ENCODE measurements at regions not wholly inside any gene's neighbourhood (a gene's known extent, or its start where the extent isn't known, plus 50 kb on each side); places are given as distances from the start of the nearest gene placed in this dataset.

DNA sequence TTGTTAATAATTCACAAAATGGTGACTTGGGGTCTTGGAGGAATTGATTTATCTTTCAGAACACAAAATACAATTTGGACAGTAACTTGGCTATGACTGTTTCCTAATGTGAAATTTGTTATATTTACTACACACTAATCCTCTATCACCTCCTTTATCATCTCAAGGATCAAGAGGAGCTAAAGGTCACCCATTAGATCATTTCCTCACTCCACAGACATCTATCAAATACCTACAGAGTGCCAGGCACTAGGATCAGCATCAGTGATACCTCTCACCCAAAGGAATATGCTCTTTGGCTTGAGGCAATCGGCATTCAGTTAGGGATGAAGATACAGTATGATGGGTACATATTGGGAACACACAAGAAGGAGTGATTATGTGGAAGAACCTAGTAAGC lies 132.1 kb downstream of the INHBA start:
- Histone ChIP-seq H3K27me3 (no peaks in the 10 kb centered on the region), H3K27ac (no peak overlapping the region), H3K36me3 (replicated peaks in 1 of 2) (no peaks in the 10 kb centered on the region), H3K4me1 (replicated peaks in 1 of 2) (no peaks in the 10 kb centered on the region), H3K9me3 (replicated peaks in 1 of 3) (no peaks in the 10 kb centered on the region), H3K4me3 (no peak overlapping the region)
- 73 to 94% (median 84%) methylated on average over 1 of the region's 1 CpG for WGBS, 4 donors
- intact Hi-C loops (cut with DNase I) = no loop called here
- no peak for TF ChIP-seq POLR2A (IDR thresholded peaks at IDR 0.05)
- TF ChIP-seq, protein P1, sequence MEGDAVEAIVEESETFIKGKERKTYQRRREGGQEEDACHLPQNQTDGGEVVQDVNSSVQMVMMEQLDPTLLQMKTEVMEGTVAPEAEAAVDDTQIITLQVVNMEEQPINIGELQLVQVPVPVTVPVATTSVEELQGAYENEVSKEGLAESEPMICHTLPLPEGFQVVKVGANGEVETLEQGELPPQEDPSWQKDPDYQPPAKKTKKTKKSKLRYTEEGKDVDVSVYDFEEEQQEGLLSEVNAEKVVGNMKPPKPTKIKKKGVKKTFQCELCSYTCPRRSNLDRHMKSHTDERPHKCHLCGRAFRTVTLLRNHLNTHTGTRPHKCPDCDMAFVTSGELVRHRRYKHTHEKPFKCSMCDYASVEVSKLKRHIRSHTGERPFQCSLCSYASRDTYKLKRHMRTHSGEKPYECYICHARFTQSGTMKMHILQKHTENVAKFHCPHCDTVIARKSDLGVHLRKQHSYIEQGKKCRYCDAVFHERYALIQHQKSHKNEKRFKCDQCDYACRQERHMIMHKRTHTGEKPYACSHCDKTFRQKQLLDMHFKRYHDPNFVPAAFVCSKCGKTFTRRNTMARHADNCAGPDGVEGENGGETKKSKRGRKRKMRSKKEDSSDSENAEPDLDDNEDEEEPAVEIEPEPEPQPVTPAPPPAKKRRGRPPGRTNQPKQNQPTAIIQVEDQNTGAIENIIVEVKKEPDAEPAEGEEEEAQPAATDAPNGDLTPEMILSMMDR (IDR thresholded peaks at IDR 0.05) = no peak
- DNase-seq = no peak

DNA sequence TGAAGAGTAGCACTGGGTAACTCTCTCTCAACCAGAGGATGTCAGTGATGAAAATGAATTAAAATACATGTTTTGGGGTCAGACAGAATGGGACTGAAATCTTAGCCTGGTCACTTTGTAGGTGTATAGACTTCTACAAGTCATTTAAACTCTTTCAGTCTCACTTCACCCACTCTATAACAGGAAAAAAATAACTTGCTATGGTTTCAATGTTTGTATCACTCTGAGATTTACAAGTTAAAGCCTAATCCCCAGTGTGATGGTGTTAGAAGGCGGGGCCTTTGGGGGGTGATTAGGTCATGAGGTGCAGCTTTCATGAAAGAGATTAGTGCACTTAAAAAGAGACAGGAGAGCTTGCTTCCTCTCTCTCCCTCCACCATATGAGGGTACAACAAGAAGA lies 134.8 kb downstream of the INHBA start:
- WGBS, 4 donors = 78 to 86% (median 82%) methylated on average over 1 of the region's 1 CpG
- no peaks in the 10 kb centered on the region for H3K27me3 ChIP-seq
- H3K36me3 ChIP-seq (replicated peaks in 1 of 2) = no peaks in the 10 kb centered on the region
- TF ChIP-seq, protein P1 (IDR thresholded peaks at IDR 0.05) = no peak
- TF ChIP-seq POLR2A (IDR thresholded peaks at IDR 0.05) = no peak
- no peaks in the 10 kb centered on the region for H3K4me1 ChIP-seq (replicated peaks in 1 of 2)
- intact Hi-C loops (cut with DNase I) = no loop called here
- H3K27ac ChIP-seq = no peak overlapping the region
- no peaks in the 10 kb centered on the region for H3K9me3 ChIP-seq (replicated peaks in 1 of 3)
- no peak overlapping the region for H3K4me3 ChIP-seq
- no peak for DNase-seq

DNA sequence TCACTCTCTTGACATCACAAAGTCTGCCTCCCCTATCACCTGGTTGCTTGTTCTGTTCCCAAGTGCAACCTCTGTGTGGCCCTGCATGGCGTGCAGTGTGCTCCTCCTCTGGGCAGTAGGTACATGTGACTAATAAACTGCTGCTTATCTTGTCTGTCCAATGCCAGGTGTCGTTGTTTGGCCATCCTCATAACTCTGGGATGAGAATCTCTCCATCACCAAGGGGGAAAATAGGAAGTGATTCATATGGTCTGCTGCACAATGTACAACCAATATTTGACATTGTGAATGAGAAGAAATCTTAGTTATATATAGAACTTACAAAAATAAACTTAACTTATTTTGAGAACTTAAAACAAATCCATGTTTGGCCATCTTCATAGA lies 135.2 kb downstream of the INHBA start:
- Histone ChIP-seq H3K27ac (no peak overlapping the region), H3K4me1 (replicated peaks in 1 of 2) (no peaks in the 10 kb centered on the region), H3K9me3 (replicated peaks in 1 of 3) (no peaks in the 10 kb centered on the region), H3K4me3 (no peak overlapping the region), H3K36me3 (replicated peaks in 1 of 2) (no peaks in the 10 kb centered on the region), H3K27me3 (no peaks in the 10 kb centered on the region)
- TF ChIP-seq, protein P1 (IDR thresholded peaks at IDR 0.05) = no peak
- TF ChIP-seq POLR2A (IDR thresholded peaks at IDR 0.05) = no peak
- intact Hi-C loops (cut with DNase I) = no loop called here
- DNase-seq = no peak
- 71 to 84% (median 76%) methylated on average over 2 of the region's 2 CpGs for WGBS, 4 donors

DNA sequence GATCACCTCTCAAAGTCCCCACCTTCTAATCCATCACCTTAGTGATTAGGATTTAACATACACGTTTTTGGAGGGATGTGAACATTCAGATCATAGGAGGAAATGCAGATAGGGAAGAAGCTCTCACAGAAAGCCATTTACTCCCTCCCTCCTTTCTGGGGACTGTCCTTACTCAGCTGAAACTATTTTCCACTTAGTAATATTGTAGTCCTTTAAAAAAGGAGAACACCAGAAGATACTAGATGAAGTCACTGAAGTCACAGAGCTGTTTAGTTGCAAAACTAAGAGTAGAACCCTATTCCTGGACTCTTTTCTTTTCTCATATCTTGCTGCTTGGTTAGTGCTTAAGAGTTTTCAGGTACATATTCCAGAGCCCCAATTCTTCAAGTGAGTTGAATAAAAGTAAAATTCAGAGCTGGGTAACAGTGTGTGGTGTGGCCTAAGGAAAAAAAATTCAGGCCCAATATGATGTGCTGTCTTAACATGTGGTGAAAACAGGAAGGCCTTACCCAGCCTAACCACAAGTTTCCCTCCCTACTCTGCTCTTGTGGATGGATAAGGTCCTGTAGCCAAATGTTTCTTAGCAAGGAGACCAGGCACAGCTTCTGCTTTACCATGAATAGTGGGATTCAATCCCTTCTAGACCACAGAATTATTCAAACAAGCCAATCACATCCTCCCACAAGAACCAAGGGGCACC lies 135.7 kb downstream of the INHBA start:
- intact Hi-C loops (cut with DNase I) = no loop called here
- 35 to 57% (median 50%) methylated on average over 1 of the region's 1 CpG for WGBS, 4 donors
- no peak for TF ChIP-seq POLR2A (IDR thresholded peaks at IDR 0.05)
- TF ChIP-seq, protein P1 (IDR thresholded peaks at IDR 0.05) = no peak
- Histone ChIP-seq H3K27ac (no peak overlapping the region), H3K4me1 (replicated peaks in 1 of 2) (no peaks in the 10 kb centered on the region), H3K4me3 (no peak overlapping the region), H3K27me3 (no peaks in the 10 kb centered on the region), H3K36me3 (replicated peaks in 1 of 2) (no peaks in the 10 kb centered on the region), H3K9me3 (replicated peaks in 1 of 3) (no peaks in the 10 kb centered on the region)
- DNase-seq = no peak
